H9 (cell line): ENCODE measurements at regions not wholly inside any gene's neighbourhood (a gene's known extent, or its start where the extent isn't known, plus 50 kb on each side); places are given as distances from the start of the nearest gene placed in this dataset.
"Not testable (repeated sequence)": the region's sequence is repeated elsewhere in the genome, so short reads cannot be mapped to it uniquely, and the experiment has no call there.

Experiments
- DNase-seq: peaks from one replicate; pipeline ENCODE4 v3.0.0-alpha.2; 2017
- H2AFZ ChIP-seq: one replicate; pipeline ENCODE4 v1.6.1; 2013; ENCODE audit warnings: mild to moderate bottlenecking, low read length, control low read depth, moderate library complexity
- H2AK5ac ChIP-seq: 2 replicates; pipeline ENCODE4 v1.6.1; 2013; ENCODE audit warnings: low read length, control low read depth, mixed read lengths; ENCODE audit not compliant: insufficient read length
- H2BK120ac ChIP-seq: one replicate; pipeline ENCODE4 v1.6.1; 2013; ENCODE audit warnings: low read depth, mild to moderate bottlenecking, low read length, control low read depth, inconsistent platforms; ENCODE audit not compliant: poor library complexity, severe bottlenecking
- H2BK12ac ChIP-seq: 2 replicates; pipeline ENCODE4 v1.6.1; 2013; ENCODE audit warnings: low read length, control low read depth, mixed read lengths, low read depth; ENCODE audit not compliant: insufficient read length
- H2BK15ac ChIP-seq: 2 replicates; pipeline ENCODE4 v1.6.1; 2013; ENCODE audit warnings: low read depth, low read length, control low read depth
- H2BK20ac ChIP-seq: one replicate; pipeline ENCODE4 v1.6.1; 2013; ENCODE audit warnings: low read depth, mild to moderate bottlenecking, low read length, control low read depth, inconsistent platforms; ENCODE audit not compliant: poor library complexity, severe bottlenecking
- H2BK5ac ChIP-seq: 2 replicates; pipeline ENCODE4 v1.6.1; 2013; ENCODE audit warnings: low read length, control low read depth, mixed read lengths; ENCODE audit not compliant: insufficient read length
- H3K14ac ChIP-seq: 2 replicates; pipeline ENCODE4 v1.6.1; 2013; ENCODE audit warnings: low read length, control low read depth; ENCODE audit not compliant: insufficient read depth
- H3K18ac ChIP-seq: 2 replicates; pipeline ENCODE4 v1.6.1; 2013; ENCODE audit warnings: low read depth, mild to moderate bottlenecking, mixed read lengths, low read length, control low read depth; ENCODE audit not compliant: insufficient read length
- H3K23ac ChIP-seq: 2 replicates; pipeline ENCODE4 v1.6.1; 2013; ENCODE audit warnings: low read length, control low read depth, mixed read lengths, low read depth; ENCODE audit not compliant: insufficient read length
- H3K23me2 ChIP-seq: 2 replicates; pipeline ENCODE4 v1.6.1; 2013; ENCODE audit warnings: low read depth, mild to moderate bottlenecking, mixed read lengths, low read length, control low read depth; ENCODE audit not compliant: insufficient read length, poor library complexity, severe bottlenecking
- H3K27ac ChIP-seq: 2 replicates; pipeline ENCODE4 v1.5.1; 2013; ENCODE audit warnings: low read length, control low read depth, mixed read lengths, low read depth; ENCODE audit not compliant: insufficient read length
- H3K27me3 ChIP-seq: 2 replicates; pipeline ENCODE4 v1.6.1; 2013; ENCODE audit warnings: low read length, control low read depth, inconsistent platforms; ENCODE audit not compliant: insufficient read depth
- H3K4ac ChIP-seq: 2 replicates; pipeline ENCODE4 v1.6.1; 2013; ENCODE audit warnings: low read depth, mild to moderate bottlenecking, control low read depth, inconsistent platforms, low read length, moderate library complexity
- H3K4me1 ChIP-seq: 2 replicates; pipeline ENCODE4 v1.6.1; 2013; ENCODE audit warnings: low read length, control low read depth, inconsistent platforms; ENCODE audit not compliant: insufficient read depth
- H3K4me2 ChIP-seq: 2 replicates; pipeline ENCODE4 v1.6.1; 2013; ENCODE audit warnings: low read length, control low read depth, mixed read lengths; ENCODE audit not compliant: insufficient read length, insufficient read depth
- H3K56ac ChIP-seq: 2 replicates; pipeline ENCODE4 v1.6.1; 2013; ENCODE audit warnings: low read depth, mild to moderate bottlenecking, mixed read lengths, low read length, control low read depth; ENCODE audit not compliant: insufficient read length
- H3K79me1 ChIP-seq: 2 replicates; pipeline ENCODE4 v1.6.1; 2013; ENCODE audit warnings: low read depth, mild to moderate bottlenecking, moderate library complexity, low read length, control low read depth, inconsistent platforms; ENCODE audit not compliant: insufficient read depth, poor library complexity, severe bottlenecking
- H3K79me2 ChIP-seq: 2 replicates; pipeline ENCODE4 v1.6.1; 2013; ENCODE audit warnings: low read length, control low read depth, inconsistent platforms; ENCODE audit not compliant: insufficient read depth
- H3K9ac ChIP-seq: 2 replicates; pipeline ENCODE4 v1.6.1; 2013; ENCODE audit warnings: low read length, control low read depth, mixed read lengths; ENCODE audit not compliant: insufficient read length; ENCODE audit errors: extremely low read depth
- H3K9me3 ChIP-seq: one replicate; pipeline ENCODE4 v1.6.1; 2013; ENCODE audit warnings: low read depth, low read length, inconsistent platforms; ENCODE audit not compliant: control insufficient read depth
- H3T11ph ChIP-seq: one replicate; pipeline ENCODE4 v1.6.1; 2013; ENCODE audit warnings: mild to moderate bottlenecking, low read length, control low read depth, inconsistent platforms
- H4K20me1 ChIP-seq: one replicate; pipeline ENCODE4 v1.6.1; 2013; ENCODE audit not compliant: control insufficient read depth, insufficient read length, insufficient read depth
- H4K5ac ChIP-seq: 2 replicates; pipeline ENCODE4 v1.6.1; 2013; ENCODE audit warnings: low read depth, mild to moderate bottlenecking, mixed read lengths, low read length, control low read depth; ENCODE audit not compliant: insufficient read length
- H4K8ac ChIP-seq: replicated peaks from 2 replicates; pipeline ENCODE4 v1.6.1; 2013; ENCODE audit warnings: low read length, control low read depth, mixed read lengths, low read depth; ENCODE audit not compliant: insufficient read length
- H4K91ac ChIP-seq: 2 replicates; pipeline ENCODE4 v1.6.1; 2013; ENCODE audit warnings: low read depth, mild to moderate bottlenecking, moderate library complexity, mixed read lengths, low read length, control low read depth; ENCODE audit not compliant: insufficient read length
- H3K27ac Mint-ChIP-seq, 3 experiments: 2 replicates in 2 of 3; 3 replicates in 1 of 3; pipeline ENCODE4 v1.8.0; 2020 to 2021; ENCODE audit warnings: mixed read lengths in 3 of 3, mild to moderate bottlenecking in 1 of 3, moderate library complexity in 1 of 3
- H3K27me3 Mint-ChIP-seq: 2 replicates; pipeline ENCODE4 v1.8.0; 2021; ENCODE audit warnings: low read depth, mild to moderate bottlenecking, moderate library complexity, mixed read lengths
- H3K36me3 Mint-ChIP-seq, 3 experiments: 2 replicates in 2 of 3; 3 replicates in 1 of 3; pipeline ENCODE4 v1.8.0; 2020 to 2021; ENCODE audit warnings: low read depth in 3 of 3, mixed read lengths in 3 of 3; ENCODE audit not compliant: insufficient read depth in 1 of 3
- H3K4me1 Mint-ChIP-seq, 2 experiments: 2 replicates each; pipeline ENCODE4 v1.8.0; 2020; ENCODE audit warnings: mixed read lengths in 2 of 2
- H3K4me3 Mint-ChIP-seq, 2 experiments: 2 replicates in 1 of 2; 3 replicates in 1 of 2; pipeline ENCODE4 v1.8.0; 2020 to 2021; ENCODE audit warnings: mild to moderate bottlenecking in 2 of 2, mixed read lengths in 2 of 2, moderate library complexity in 1 of 2
- H3K9me3 Mint-ChIP-seq, 2 experiments: 2 replicates in 1 of 2; 3 replicates in 1 of 2; pipeline ENCODE4 v1.8.0; 2020; ENCODE audit warnings: mild to moderate bottlenecking in 2 of 2, mixed read lengths in 2 of 2, moderate library complexity in 1 of 2
- WGBS: extraction: QIAGEN DNeasy Blood & Tissue Kit; methylation state at CpG from one replicate; pipeline ENCODE4 v1.1.7; 2013; ENCODE audit warnings: missing lambda C conversion rate, low lambda C conversion rate, mixed read lengths; ENCODE audit not compliant: insufficient read length; ENCODE audit errors: extremely low coverage; 5-methylcytosine and 5-hydroxymethylcytosine counted together
- TF ChIP-seq, protein P1 (sequence below): fragments of 200-600 bp; sonication (generic); conservative IDR thresholded peaks from 3 replicates; pipeline ENCODE4 v1.8.0; 2021; ENCODE audit warnings: antibody characterized with exemption, mild to moderate bottlenecking

DNA sequence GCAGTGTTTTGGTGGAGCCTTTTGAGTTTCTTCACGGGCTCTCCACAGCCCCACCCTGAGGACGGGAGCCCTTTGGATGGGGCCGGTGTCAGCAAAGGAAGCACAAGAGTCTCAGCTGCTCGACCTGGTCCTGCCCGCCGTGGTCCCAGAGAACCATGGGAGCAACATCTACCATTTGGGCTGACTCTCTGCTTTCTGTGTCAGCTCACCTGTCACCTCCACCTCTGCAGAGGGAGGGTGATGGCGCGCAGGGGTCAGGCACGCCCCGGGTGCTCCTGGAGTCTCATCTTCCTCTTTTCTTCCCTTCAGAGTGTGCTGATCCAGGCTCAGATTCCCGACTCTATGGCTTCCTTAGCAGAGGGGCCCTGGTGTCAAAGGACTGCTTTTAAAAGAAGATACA, 171.7 kb downstream of the LAT start:
- Mint-ChIP-seq H3K4me3 (no peak overlapping the region), H3K27ac (peak overlapping the region; percentile 37 to 91 (median 89); a peak in 6 of 7 replicates), H3K36me3 (peaks cover 0 to 5% (median 1%) of the 10 kb centered on the region in 3 experiments; a peak in 1 of 7 replicates), H3K4me1 (peaks cover 20 to 28% of the 10 kb centered on the region in 2 experiments), H3K9me3 (no peaks in the 10 kb centered on the region), H3K27me3 (no peaks in the 10 kb centered on the region)
- no peak overlapping the region for H2BK20ac ChIP-seq
- H3K23ac ChIP-seq, result no peak overlapping the region
- no peak overlapping the region for H3T11ph ChIP-seq
- peak overlapping the region; percentile 70 for H3K27ac ChIP-seq
- peak overlapping the region; percentile 78; the same call in 1 of the 2 replicates for H3K14ac ChIP-seq
- no peak overlapping the region for H2AFZ ChIP-seq
- H3K4me2 ChIP-seq, result no peak overlapping the region
- no peak overlapping the region for H4K5ac ChIP-seq
- no peaks in the 10 kb centered on the region for H3K23me2 ChIP-seq
- no peak overlapping the region for H4K8ac ChIP-seq
- H3K9ac ChIP-seq, result no peak overlapping the region
- H4K91ac ChIP-seq, result no peak overlapping the region
- WGBS, result no CpG with 5 or more reads among the region's 11 CpGs
- H3K79me1 ChIP-seq, result no peaks in the 10 kb centered on the region
- TF ChIP-seq, protein P1, sequence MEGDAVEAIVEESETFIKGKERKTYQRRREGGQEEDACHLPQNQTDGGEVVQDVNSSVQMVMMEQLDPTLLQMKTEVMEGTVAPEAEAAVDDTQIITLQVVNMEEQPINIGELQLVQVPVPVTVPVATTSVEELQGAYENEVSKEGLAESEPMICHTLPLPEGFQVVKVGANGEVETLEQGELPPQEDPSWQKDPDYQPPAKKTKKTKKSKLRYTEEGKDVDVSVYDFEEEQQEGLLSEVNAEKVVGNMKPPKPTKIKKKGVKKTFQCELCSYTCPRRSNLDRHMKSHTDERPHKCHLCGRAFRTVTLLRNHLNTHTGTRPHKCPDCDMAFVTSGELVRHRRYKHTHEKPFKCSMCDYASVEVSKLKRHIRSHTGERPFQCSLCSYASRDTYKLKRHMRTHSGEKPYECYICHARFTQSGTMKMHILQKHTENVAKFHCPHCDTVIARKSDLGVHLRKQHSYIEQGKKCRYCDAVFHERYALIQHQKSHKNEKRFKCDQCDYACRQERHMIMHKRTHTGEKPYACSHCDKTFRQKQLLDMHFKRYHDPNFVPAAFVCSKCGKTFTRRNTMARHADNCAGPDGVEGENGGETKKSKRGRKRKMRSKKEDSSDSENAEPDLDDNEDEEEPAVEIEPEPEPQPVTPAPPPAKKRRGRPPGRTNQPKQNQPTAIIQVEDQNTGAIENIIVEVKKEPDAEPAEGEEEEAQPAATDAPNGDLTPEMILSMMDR, result no peak
- no peak overlapping the region for H3K56ac ChIP-seq
- H3K4ac ChIP-seq, result no peak overlapping the region
- no peak overlapping the region for H2BK5ac ChIP-seq
- no peak overlapping the region for H2BK120ac ChIP-seq
- H2AK5ac ChIP-seq, result no peak overlapping the region
- no peaks in the 10 kb centered on the region for H3K27me3 ChIP-seq
- H3K79me2 ChIP-seq, result no peaks in the 10 kb centered on the region
- no peaks in the 10 kb centered on the region for H4K20me1 ChIP-seq
- H3K18ac ChIP-seq, result peak overlapping the region; percentile 90
- H2BK15ac ChIP-seq, result no peak overlapping the region
- peak overlapping the region; percentile 40 for H2BK12ac ChIP-seq
- H3K4me1 ChIP-seq, result no peaks in the 10 kb centered on the region
- DNase-seq, result no peak
- no peaks in the 10 kb centered on the region for H3K9me3 ChIP-seq

DNA sequence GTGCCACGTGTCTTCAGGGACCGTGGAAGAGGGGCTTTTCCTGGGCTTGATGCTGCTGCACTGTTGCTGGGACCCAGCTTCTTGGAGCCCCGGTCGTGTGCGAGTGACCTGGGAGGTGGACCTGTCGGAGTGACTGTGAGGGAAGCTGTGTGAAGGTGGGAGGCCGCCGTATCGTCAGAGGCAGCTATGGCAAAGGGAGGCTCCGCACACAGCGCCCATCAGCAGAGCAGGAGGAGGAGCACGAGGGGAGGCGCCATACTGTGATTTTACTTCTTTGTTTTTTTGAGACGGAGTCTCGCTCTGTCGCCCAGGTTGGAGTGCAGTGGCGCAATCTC, 171.0 kb downstream of the LAT start:
- not testable (repeated sequence) for H3K9me3 ChIP-seq, H3K9me3 Mint-ChIP-seq, H3K27ac ChIP-seq, H3K23ac ChIP-seq, H3K4me3 Mint-ChIP-seq, H3K36me3 Mint-ChIP-seq, H2BK15ac ChIP-seq, H3K4me1 ChIP-seq, H3K79me2 ChIP-seq, H4K5ac ChIP-seq, H2BK12ac ChIP-seq, H3K27me3 ChIP-seq, H3K9ac ChIP-seq, H3K23me2 ChIP-seq, H3K4me2 ChIP-seq, H3T11ph ChIP-seq, H4K8ac ChIP-seq, H3K18ac ChIP-seq, H4K91ac ChIP-seq, H2BK20ac ChIP-seq, H3K79me1 ChIP-seq, H3K14ac ChIP-seq, H2AFZ ChIP-seq, DNase-seq, H2BK5ac ChIP-seq, H4K20me1 ChIP-seq, H2AK5ac ChIP-seq, H3K27me3 Mint-ChIP-seq, H3K4ac ChIP-seq, H2BK120ac ChIP-seq, H3K56ac ChIP-seq
- Mint-ChIP-seq H3K4me1 (peaks cover 20 to 28% of the 10 kb centered on the region in 2 experiments), H3K27ac (peak overlapping the region in 1 of 3 experiments; percentile 55; a peak in 2 of 7 replicates)
- no CpG with 5 or more reads among the region's 17 CpGs for WGBS
